OCI-LY7 (cell line): ENCODE measurements at regions not wholly inside any gene's neighbourhood (a gene's known extent, or its start where the extent isn't known, plus 50 kb on each side); places are given as distances from the start of the nearest gene placed in this dataset.

Experiments used
- BruUV-seq: library from RNA; stranded (reverse); fragments of 400-500 nt; replicated peaks from 2 replicates; lab custom pipeline; 2021; lab: Mats Ljungman, UMichigan
- CTCF ChIA-PET: fragments of 300-600 bp; sonication (Branson Sonifier 250); formaldehyde crosslinking; loops from one replicate; lab custom pipeline; 2022; ENCODE audit warnings: antibody characterized with exemption; ENCODE audit not compliant: unreplicated experiment; lab: Charles Lee
- POLR2A ChIA-PET: fragments of 300-600 bp; sonication (Branson Sonifier 250); formaldehyde crosslinking; loops from one replicate; lab custom pipeline; 2022; ENCODE audit warnings: antibody characterized with exemption; lab: Charles Lee
- DNase-seq: peaks from one replicate; pipeline ENCODE4 v3.0.0-alpha.2; 2015; ENCODE audit warnings: low spot score
- H2AFZ ChIP-seq: fragments of 200-600 bp; sonication (generic), shearing (Covaris generic); 2 replicates; pipeline ENCODE4 v1.6.1; 2014; ENCODE audit warnings: mild to moderate bottlenecking, antibody characterized with exemption, low read length, moderate library complexity
- H3K27ac ChIP-seq: fragments of 200-600 bp; sonication (generic); 2 replicates; pipeline ENCODE4 v1.5.1; 2014; ENCODE audit warnings: mixed run types, low read depth, mild to moderate bottlenecking, moderate library complexity, low read length, inconsistent platforms; ENCODE audit not compliant: poor library complexity, severe bottlenecking
- H3K36me3 ChIP-seq: fragments of 200-600 bp; sonication (generic); 2 replicates; pipeline ENCODE4 v1.6.1; 2014; ENCODE audit warnings: mild to moderate bottlenecking, antibody characterized with exemption, low read length, moderate library complexity, mixed read lengths; ENCODE audit not compliant: insufficient read depth
- H3K4me1 ChIP-seq: fragments of 200-600 bp; sonication (generic); 2 replicates; pipeline ENCODE4 v1.5.1; 2014; ENCODE audit warnings: mild to moderate bottlenecking, low read length; ENCODE audit not compliant: insufficient read depth, poor library complexity, severe bottlenecking
- H3K4me2 ChIP-seq: fragments of 200-600 bp; sonication (generic); 2 replicates; pipeline ENCODE4 v1.6.1; 2014; ENCODE audit warnings: mild to moderate bottlenecking, low read length
- H3K4me3 ChIP-seq: fragments of 200-600 bp; sonication (generic); 2 replicates; pipeline ENCODE4 v1.5.1; 2014; ENCODE audit warnings: mild to moderate bottlenecking, low read depth, low read length; ENCODE audit not compliant: poor library complexity, severe bottlenecking
- H3K79me2 ChIP-seq: fragments of 200-600 bp; sonication (generic); 2 replicates; pipeline ENCODE4 v1.6.1; 2016; ENCODE audit warnings: low read depth, mild to moderate bottlenecking, low read length, moderate library complexity, mixed read lengths; ENCODE audit not compliant: insufficient read depth
- H3K9me2 ChIP-seq: fragments of 200-600 bp; sonication (generic); 2 replicates; pipeline ENCODE4 v1.6.1; 2016; ENCODE audit warnings: mild to moderate bottlenecking, low read length, mixed read lengths; ENCODE audit not compliant: insufficient read depth
- H3K9me3 ChIP-seq: fragments of 200-600 bp; sonication (generic); 2 replicates; pipeline ENCODE4 v1.6.1; 2014; ENCODE audit warnings: mild to moderate bottlenecking, mixed run types, low read length, mixed read lengths
- H4K20me1 ChIP-seq: fragments of 200-600 bp; sonication (generic); 2 replicates; pipeline ENCODE4 v1.6.1; 2014; ENCODE audit warnings: mild to moderate bottlenecking, antibody characterized with exemption, low read length, moderate library complexity, mixed read lengths; ENCODE audit not compliant: insufficient read depth
- CTCF ChIP-seq: fragments of 200-600 bp; sonication (generic); conservative IDR thresholded peaks from 2 replicates; pipeline ENCODE4 v1.5.1; 2014; ENCODE audit warnings: mild to moderate bottlenecking, antibody characterized with exemption, low read length, moderate library complexity, mixed read lengths
- EZH2phosphoT487 ChIP-seq: fragments of 200-600 bp; sonication (generic); IDR thresholded peaks from 2 replicates; pipeline ENCODE4 v1.6.1; 2018; ENCODE audit warnings: low read depth, borderline replicate concordance, mild to moderate bottlenecking, mixed run types, antibody characterized with exemption, low read length, moderate library complexity, mixed read lengths
- intact Hi-C: fragments of 100-400 bp; cut with micrococcal nuclease; formaldehyde crosslinking; loops from one replicate; pipeline ENCODE4 v1.10.0; 2022; ENCODE audit not compliant: unreplicated experiment

- Histone ChIP-seq H3K4me2 (no peak overlapping the region), H3K4me3 (no peak overlapping the region), H2AFZ (no peak overlapping the region), H3K27ac (no peak overlapping the region), H4K20me1 (no peaks in the 10 kb centered on the region), H3K79me2 (no peaks in the 10 kb centered on the region), H3K9me2 (no peaks in the 10 kb centered on the region), H3K4me1 (no peaks in the 10 kb centered on the region), H3K9me3 (no peaks in the 10 kb centered on the region), H3K36me3 (no peaks in the 10 kb centered on the region)
- no peak for DNase-seq
- BruUV-seq: no TSS peak
- intact Hi-C loops: no loop called here
- ChIA-PET CTCF (no interaction called here), POLR2A (no interaction called here)
- no peak for TF ChIP-seq EZH2phosphoT487
- TF ChIP-seq CTCF: no peak
Observed at GRCh38 chr12:47376927-47377326, 297.2 kb upstream of the AMIGO2 start.

- CTCF ChIA-PET: no interaction called here
- no peak for DNase-seq
- no peaks in the 10 kb centered on the region for H3K9me2 ChIP-seq
- intact Hi-C loops: no loop called here
- H3K4me1 ChIP-seq: no peaks in the 10 kb centered on the region
- BruUV-seq: no TSS peak
- H4K20me1 ChIP-seq: no peaks in the 10 kb centered on the region
- H3K9me3 ChIP-seq: no peaks in the 10 kb centered on the region
- POLR2A ChIA-PET: no interaction called here
- H3K27ac ChIP-seq: no peak overlapping the region
- TF ChIP-seq EZH2phosphoT487 (no peak), CTCF (no peak)
- H3K4me3 ChIP-seq: no peak overlapping the region
- H3K36me3 ChIP-seq: no peaks in the 10 kb centered on the region
- no peaks in the 10 kb centered on the region for H3K79me2 ChIP-seq
- no peak overlapping the region for H2AFZ ChIP-seq
- no peak overlapping the region for H3K4me2 ChIP-seq
Observed at GRCh38 chr12:47373554-47374150, 293.9 kb upstream of the AMIGO2 start.

- no peaks in the 10 kb centered on the region for H3K79me2 ChIP-seq
- ChIA-PET CTCF (no interaction called here), POLR2A (interaction anchor here (0.7 to 1.5 kb wide), 3 partner anchors 14 to 1071 kb away, joined by 4 to 6 read pairs (median 5); no protein-coding TSS in a partner anchor)
- H3K4me1 ChIP-seq: no peaks in the 10 kb centered on the region
- no peak overlapping the region for H3K4me2 ChIP-seq
- no TSS peak for BruUV-seq
- no peak overlapping the region for H2AFZ ChIP-seq
- no peak overlapping the region for H3K4me3 ChIP-seq
- no peaks in the 10 kb centered on the region for H3K9me3 ChIP-seq
- no peaks in the 10 kb centered on the region for H3K9me2 ChIP-seq
- intact Hi-C loops: no loop called here
- H4K20me1 ChIP-seq: no peaks in the 10 kb centered on the region
- no peak for TF ChIP-seq CTCF
- no peak for TF ChIP-seq EZH2phosphoT487
- DNase-seq: no peak
- H3K27ac ChIP-seq: no peak overlapping the region
- H3K36me3 ChIP-seq: no peaks in the 10 kb centered on the region; the same call in 1 of the 2 replicates
Observed at GRCh38 chr12:47370421-47370820, 290.7 kb upstream of the AMIGO2 start.
